HPDE6-E6E7 (cell line): ENCODE measurements at regions not wholly inside any gene's neighbourhood (a gene's known extent, or its start where the extent isn't known, plus 50 kb on each side); places are given as distances from the start of the nearest gene placed in this dataset.
"Not testable (repeated sequence)": the region's sequence is repeated elsewhere in the genome, so short reads cannot be mapped to it uniquely, and the experiment has no call there.

ENCODE experiments used
- DNase-seq: peaks from one replicate; pipeline ENCODE4 v3.0.0; 2011; ENCODE audit warnings: missing footprints; ENCODE audit errors: extremely low spot score

DNA sequence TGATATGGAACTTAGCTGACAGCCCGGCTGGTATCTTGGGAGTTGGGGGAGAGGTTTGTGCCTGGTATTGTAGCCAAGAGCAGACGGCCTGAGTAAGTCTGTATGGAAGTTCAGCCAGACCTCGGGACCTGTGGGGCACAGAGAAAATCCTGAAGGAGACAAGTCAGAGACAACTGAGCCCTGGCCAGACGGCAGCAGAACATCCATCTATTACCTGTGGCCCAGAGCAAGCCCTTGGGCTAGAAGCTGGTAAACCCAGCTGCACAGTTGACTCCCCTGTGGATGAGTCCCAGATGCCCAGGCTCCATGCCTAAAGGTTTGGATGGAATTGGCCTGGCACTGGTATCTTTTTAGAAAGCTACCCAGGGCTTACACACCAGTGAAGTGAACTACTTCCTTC lies 70.4 kb upstream of the DLG1 start:
- no peak for DNase-seq

GRCh38 chr3:197368330-197368729 lies 69.9 kb upstream of the DLG1 start:
- DNase-seq = no peak

DNA sequence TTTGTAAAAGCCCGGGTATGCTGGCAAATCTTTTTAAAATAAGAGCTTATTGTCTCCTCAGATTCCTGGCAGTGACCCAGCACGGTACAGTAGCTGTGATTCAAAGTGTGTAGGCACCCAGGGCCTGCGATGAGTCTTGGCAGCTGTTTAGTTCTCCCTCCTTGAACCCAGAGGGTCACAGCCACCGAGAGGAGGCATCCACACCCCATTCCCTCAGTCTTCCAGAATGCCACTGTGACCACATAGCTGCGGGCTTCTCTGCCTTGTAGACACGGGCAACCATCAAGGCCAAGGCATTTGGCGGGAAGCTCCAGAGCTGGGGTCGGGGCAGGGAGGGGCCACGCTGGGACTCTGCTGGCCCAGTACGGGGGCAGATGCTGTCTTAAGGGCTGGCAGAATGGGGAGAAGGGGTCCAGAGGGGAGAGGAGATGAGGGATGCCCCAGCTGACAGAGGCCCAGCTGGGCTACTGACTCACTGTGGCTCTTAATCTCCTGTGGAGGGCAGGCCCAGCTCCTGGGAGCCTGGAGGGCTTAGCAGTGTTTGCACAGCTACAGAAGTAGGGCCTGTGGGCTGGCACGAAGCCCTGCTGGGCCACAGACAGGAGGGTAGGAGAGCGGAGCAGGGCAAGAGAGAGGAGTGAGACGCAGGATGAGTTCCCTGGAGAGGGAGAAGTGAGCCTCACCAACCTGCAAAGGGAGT lies 68.8 kb upstream of the DLG1 start:
- DNase-seq = peak; percentile 87

GRCh38 chr3:197366301-197367044 lies 68.1 kb upstream of the DLG1 start:
- DNase-seq = no peak

- DNase-seq = no peak
These were observed 67.2 kb upstream of the DLG1 start for GRCh38 chr3:197365586-197365985.

DNA sequence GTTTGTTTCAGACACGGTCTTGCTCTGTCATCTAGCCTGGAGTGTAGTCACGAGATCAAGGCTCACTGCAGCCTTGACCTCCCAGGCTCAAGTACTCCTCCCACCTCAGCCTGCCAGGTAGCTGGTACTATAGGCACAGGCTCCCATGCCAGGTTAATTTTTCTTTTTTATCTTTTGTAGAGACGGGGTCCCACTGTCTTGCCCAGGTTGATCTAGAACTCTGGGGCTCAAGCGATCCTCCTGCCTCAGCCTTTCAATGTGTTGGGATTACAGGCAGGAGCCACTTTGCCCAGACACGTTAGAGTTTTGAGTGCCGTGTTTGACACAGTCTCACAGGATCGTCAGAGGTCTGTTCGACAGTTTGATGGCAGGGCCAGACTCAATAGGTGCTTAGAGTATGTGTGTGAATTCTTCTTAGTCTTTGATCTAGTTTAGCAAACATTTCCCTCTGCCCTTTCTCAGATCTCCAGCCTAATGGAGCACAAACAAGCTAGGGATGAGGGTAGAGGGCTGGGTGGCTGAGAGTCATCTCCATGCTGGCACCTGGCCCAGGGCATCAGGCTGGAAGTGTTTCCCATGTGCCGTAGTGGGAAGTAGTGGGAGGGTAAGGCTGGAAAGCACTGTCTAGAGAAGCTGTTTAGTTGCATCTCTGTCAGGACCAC lies 66.1 kb upstream of the DLG1 start:
- no peak for DNase-seq

DNA sequence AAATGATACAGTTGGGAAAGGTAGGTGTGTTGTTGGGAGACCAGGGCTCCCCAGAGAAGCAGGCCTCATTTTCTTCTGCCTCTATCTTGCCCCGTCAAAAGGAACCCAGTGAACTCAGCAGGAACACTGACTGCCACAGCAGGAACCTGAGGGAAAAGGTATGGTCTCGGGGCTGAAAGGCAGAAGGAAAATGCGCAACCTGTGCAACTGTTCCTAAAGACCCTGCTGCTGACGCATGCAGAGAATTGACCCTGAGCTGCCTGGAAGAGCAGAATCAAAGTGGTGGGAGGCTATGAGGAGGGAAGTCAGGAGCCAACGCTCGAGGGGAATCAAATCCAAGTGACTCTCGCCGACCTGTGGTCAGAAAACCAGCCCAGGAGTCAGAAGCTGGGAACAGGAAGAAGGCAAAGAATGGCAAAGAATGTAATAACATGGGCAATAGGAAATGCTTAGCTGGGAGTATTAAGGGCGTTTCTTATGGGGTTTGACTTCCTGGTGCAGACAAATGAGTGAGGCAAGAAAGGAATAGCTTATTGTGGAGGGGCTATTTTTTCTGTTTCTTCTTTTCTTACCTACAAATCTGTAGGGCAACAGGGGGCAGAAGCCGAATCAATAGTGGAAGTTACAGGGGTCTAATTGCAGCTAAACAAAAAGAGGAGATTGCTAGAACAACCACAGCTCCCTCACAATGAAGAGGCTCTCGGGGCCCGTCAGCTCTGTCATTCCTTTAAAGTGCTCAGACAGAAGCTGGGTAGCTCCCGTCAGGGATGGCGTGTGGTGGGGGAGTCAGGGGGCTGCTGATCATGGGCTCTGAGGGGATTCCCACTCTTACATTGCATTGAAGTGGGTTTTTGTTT lies 65.4 kb upstream of the DLG1 start:
- DNase-seq = no peak

DNA sequence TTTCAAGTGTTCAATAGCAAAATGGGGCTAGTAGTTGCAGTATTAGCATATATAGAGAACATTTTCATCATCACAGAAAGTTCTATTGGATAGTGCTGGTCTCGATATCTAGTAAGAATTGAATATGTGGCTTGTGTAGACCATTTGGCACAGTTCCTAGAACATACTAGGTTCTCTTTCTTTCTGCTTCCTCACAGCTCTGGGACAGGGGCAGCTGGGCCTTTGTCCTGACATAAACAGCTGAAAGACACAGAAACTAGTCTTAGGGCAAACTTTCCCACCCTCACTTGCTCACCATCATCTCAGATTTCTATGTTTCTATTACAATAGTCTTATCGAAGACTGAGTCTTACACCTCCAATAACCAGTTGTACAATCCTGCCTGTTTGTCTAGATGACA lies 63.7 kb upstream of the DLG1 start:
- no peak for DNase-seq

GRCh38 chr3:197360095-197360494 lies 61.7 kb upstream of the DLG1 start:
- DNase-seq = not testable (repeated sequence)

DNA sequence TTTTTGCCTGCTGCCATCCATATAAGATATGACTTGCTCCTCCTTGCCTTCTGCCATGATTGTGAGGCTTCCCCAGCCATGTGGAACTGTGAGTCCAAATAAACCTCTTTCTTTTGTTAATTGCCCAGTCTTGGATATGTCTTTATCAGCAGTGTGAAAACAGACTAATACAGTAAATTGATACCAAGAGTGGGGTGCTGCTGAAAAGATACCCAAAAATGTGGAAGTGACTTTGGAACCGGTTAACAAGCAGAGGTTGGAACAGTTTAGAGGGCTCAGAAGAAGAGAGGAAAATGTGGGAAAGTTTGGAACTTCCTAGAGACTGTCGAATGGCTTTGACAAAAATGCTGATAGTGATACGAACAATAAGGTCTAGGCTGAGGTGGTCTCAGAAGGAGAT lies 61.1 kb upstream of the DLG1 start:
- not testable (repeated sequence) for DNase-seq

DNA sequence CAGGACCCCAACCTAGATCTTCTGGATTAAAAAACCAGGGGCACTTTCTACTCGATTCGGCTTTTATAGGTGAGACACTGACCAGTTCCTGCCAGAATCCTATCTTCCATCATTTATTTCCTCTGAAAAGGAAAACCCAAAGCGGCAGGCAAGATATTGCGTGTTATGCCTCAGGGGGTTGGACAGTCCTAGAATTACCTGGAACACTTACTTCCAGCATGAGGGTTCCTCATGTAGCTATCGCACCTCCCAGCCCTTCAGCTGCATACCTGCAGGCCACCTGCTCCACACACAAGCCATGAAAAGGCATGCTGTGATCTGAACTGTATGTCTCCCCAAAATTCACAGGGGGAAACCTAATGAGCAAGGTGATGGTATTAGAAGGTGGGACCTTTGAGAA lies 58.3 kb upstream of the DLG1 start:
- no peak for DNase-seq

GRCh38 chr3:197356275-197356674 lies 57.9 kb upstream of the DLG1 start:
- no peak for DNase-seq

DNA sequence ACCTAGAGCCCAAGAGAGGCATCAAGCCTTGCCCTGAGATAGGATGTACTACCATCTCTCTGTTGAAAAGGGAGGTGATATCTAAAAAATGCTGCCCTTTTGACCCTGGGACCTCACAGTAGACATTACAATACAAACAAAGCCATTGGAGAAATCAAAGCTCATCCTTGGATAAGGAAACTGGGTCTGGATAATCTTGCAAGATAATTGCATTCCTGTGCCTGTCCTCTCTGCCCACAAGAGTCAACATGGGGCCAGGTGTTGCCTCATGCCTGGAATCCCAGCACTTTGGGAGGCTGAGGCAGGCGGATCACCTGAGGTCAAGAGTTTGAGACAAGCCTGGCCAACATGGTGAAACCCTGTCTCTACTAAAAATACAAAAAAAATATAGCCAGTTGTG lies 57.3 kb upstream of the DLG1 start:
- DNase-seq = no peak

GRCh38 chr3:197354568-197355001 lies 56.2 kb upstream of the DLG1 start:
- no peak for DNase-seq

GRCh38 chr3:197353867-197354567 lies 55.6 kb upstream of the DLG1 start:
- no peak for DNase-seq

- no peak for DNase-seq
These were observed 54.8 kb upstream of the DLG1 start for GRCh38 chr3:197353001-197353866.

- DNase-seq = no peak
These were observed 54.0 kb upstream of the DLG1 start for GRCh38 chr3:197352382-197352781.

- no peak for DNase-seq
These were observed 52.0 kb upstream of the DLG1 start for GRCh38 chr3:197350446-197350845.

DNA sequence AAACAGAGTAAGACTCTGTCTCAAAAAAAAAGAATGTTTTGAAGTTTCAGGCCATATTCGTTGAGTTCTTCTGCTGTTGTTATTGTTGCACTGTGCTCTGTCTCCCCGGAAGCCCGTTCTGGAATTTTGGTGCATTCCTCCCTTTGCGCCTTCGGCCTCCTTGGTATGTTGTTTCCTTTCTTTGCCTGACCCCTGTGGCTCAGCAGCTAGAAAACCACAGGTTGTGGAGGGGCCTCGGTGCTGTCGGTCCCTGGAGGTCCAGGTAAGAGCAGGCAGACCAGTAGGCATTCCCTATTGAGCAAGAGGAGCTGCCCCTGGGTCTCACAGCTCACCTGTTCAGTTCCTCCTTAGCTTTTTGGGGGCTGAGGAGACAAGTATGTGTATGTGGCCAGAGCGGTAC lies 51.0 kb upstream of the DLG1 start:
- no peak for DNase-seq
